HEK293 (cell line): ENCODE measurements at regions not wholly inside any gene's neighbourhood (a gene's known extent, or its start where the extent isn't known, plus 50 kb on each side); places are given as distances from the start of the nearest gene placed in this dataset.

ENCODE experiments used
- CTCF ChIA-PET: fragments of 350-600 bp; formaldehyde crosslinking; extraction: SDS; loops from one replicate; lab custom pipeline; 2021; ENCODE audit warnings: antibody characterized with exemption; lab: Yijun Ruan, JAX
- POLR2A ChIA-PET: fragments of 300-600 bp; formaldehyde crosslinking; extraction: SDS; loops from one replicate; lab custom pipeline; 2020; ENCODE audit warnings: antibody characterized with exemption, inconsistent platforms; lab: Yijun Ruan, JAX
- H3K27ac ChIP-seq: fragments of 200-500 bp; sonication (Bioruptor generic); 2 replicates; pipeline ENCODE4 v1.5.1; 2014; ENCODE audit warnings: low read depth, low read length, control low read depth, inconsistent platforms; ENCODE audit errors: extremely low read depth
- H3K36me3 ChIP-seq, 2 experiments: fragments of 200-500 bp in 1 of 2; sonication (Bioruptor generic) in 1 of 2; 1 replicate in 1 of 2; 2 replicates in 1 of 2; pipeline ENCODE4 v1.5.1; 2014 to 2017; ENCODE audit warnings: inconsistent platforms in 2 of 2, low read length in 2 of 2; ENCODE audit not compliant: control insufficient read depth in 2 of 2, insufficient read depth in 1 of 2
- H3K4me1 ChIP-seq: fragments of 200-500 bp; sonication (Bioruptor generic); 2 replicates; pipeline ENCODE4 v1.5.1; 2014; ENCODE audit warnings: mild to moderate bottlenecking, low read length, inconsistent platforms; ENCODE audit not compliant: control insufficient read depth, insufficient read depth
- H3K4me3 ChIP-seq: 2 replicates; pipeline ENCODE4 v1.5.1; 2011; ENCODE audit warnings: low read depth, mild to moderate bottlenecking, control low read depth, low read length, moderate library complexity
- H3K9me3 ChIP-seq: fragments of 200-500 bp; sonication (Bioruptor generic); 2 replicates; pipeline ENCODE4 v1.5.1; 2014; ENCODE audit warnings: low read depth, low read length, inconsistent platforms; ENCODE audit not compliant: control insufficient read depth, insufficient read depth
- GFI1B ChIP-seq: fragments of 450-650 bp; formaldehyde crosslinking; IDR thresholded peaks from 2 replicates; pipeline ENCODE4 v1.5.1; 2016; ENCODE audit warnings: missing biosample characterization, missing genetic modification characterization
- GLI2 ChIP-seq: fragments of 450-650 bp; formaldehyde crosslinking; IDR thresholded peaks from 2 replicates; pipeline ENCODE4; 2017; ENCODE audit warnings: missing biosample characterization, missing genetic modification characterization, low read depth, borderline replicate concordance
- OSR2 ChIP-seq: fragments of 450-650 bp; formaldehyde crosslinking; IDR thresholded peaks from 2 replicates; pipeline ENCODE4 v1.5.1; 2016; ENCODE audit warnings: missing biosample characterization, missing genetic modification characterization
- SP2 ChIP-seq: fragments of 450-650 bp; formaldehyde crosslinking; IDR thresholded peaks from 2 replicates; pipeline ENCODE4 v1.5.1; 2016; ENCODE audit warnings: missing biosample characterization, missing genetic modification characterization
- ZBTB1 ChIP-seq: fragments of 450-650 bp; formaldehyde crosslinking; IDR thresholded peaks from 2 replicates; pipeline ENCODE4 v1.5.1; 2016; ENCODE audit warnings: missing biosample characterization, missing genetic modification characterization
- ZNF10 ChIP-seq: fragments of 450-650 bp; formaldehyde crosslinking; IDR thresholded peaks from 2 replicates; pipeline ENCODE4 v1.5.1; 2017; ENCODE audit warnings: missing biosample characterization, missing genetic modification characterization
- ZNF138 ChIP-seq: fragments of 450-650 bp; formaldehyde crosslinking; IDR thresholded peaks from 2 replicates; pipeline ENCODE4 v1.5.1; 2016; ENCODE audit warnings: missing biosample characterization, missing genetic modification characterization, borderline replicate concordance
- ZNF2 ChIP-seq: fragments of 450-650 bp; formaldehyde crosslinking; IDR thresholded peaks from 2 replicates; pipeline ENCODE4 v1.5.1; 2016; ENCODE audit warnings: missing biosample characterization, missing genetic modification characterization
- ZNF266 ChIP-seq: fragments of 450-650 bp; formaldehyde crosslinking; IDR thresholded peaks from 2 replicates; pipeline ENCODE4 v1.5.1; 2016; ENCODE audit warnings: missing biosample characterization, missing genetic modification characterization, low read depth
- ZNF311 ChIP-seq: fragments of 450-650 bp; formaldehyde crosslinking; IDR thresholded peaks from 2 replicates; pipeline ENCODE4 v1.5.1; 2017; ENCODE audit warnings: missing biosample characterization, missing genetic modification characterization, borderline replicate concordance
- ZNF394 ChIP-seq: fragments of 450-650 bp; formaldehyde crosslinking; IDR thresholded peaks from 2 replicates; pipeline ENCODE4 v1.5.1; 2016; ENCODE audit warnings: missing biosample characterization, missing genetic modification characterization, mild to moderate bottlenecking, moderate library complexity, borderline replicate concordance
- ZNF518A ChIP-seq: fragments of 450-650 bp; formaldehyde crosslinking; conservative IDR thresholded peaks from 2 replicates; pipeline ENCODE4 v1.5.1; 2016; ENCODE audit warnings: low read depth, missing biosample characterization, missing genetic modification characterization
- ZNF529 ChIP-seq: fragments of 450-650 bp; formaldehyde crosslinking; IDR thresholded peaks from 2 replicates; pipeline ENCODE4 v1.5.1; 2017; ENCODE audit warnings: missing genetic modification characterization, missing biosample characterization; ENCODE audit not compliant: insufficient replicate concordance
- ZNF555 ChIP-seq: fragments of 450-650 bp; formaldehyde crosslinking; conservative IDR thresholded peaks from 2 replicates; pipeline ENCODE4 v1.5.1; 2017; ENCODE audit warnings: missing biosample characterization, mild to moderate bottlenecking, missing genetic modification characterization, inconsistent platforms
- ZNF654 ChIP-seq: fragments of 450-650 bp; formaldehyde crosslinking; IDR thresholded peaks from 2 replicates; pipeline ENCODE4 v1.5.1; 2016; ENCODE audit warnings: low read depth, missing biosample characterization, missing genetic modification characterization
- ZNF677 ChIP-seq: fragments of 450-650 bp; IDR thresholded peaks from 2 replicates; pipeline ENCODE4 v1.5.0; 2018; ENCODE audit warnings: missing biosample characterization, mild to moderate bottlenecking, missing genetic modification characterization, moderate library complexity
- TF ChIP-seq, protein P1 (sequence below): fragments of 450-650 bp; formaldehyde crosslinking; IDR thresholded peaks from 2 replicates; pipeline ENCODE4 v1.5.1; 2016; ENCODE audit warnings: missing biosample characterization, missing genetic modification characterization
- TF ChIP-seq, protein P2 (sequence below): fragments of 450-650 bp; formaldehyde crosslinking; IDR thresholded peaks from 2 replicates; pipeline ENCODE4 v1.5.1; 2016; ENCODE audit warnings: missing biosample characterization, missing genetic modification characterization, low read depth

GRCh38 chr5:25407365-25407764, 762.6 kb upstream of the CDH10 start (continued):
- TF ChIP-seq ZNF394 (tag by site-specific recombination) (peak; percentile 76), ZNF555 (tag by site-specific recombination) (peak; percentile 69), GFI1B (tag by site-specific recombination) (0 out of 2 replicates have a peak, but pooled peaks have one; percentile 6), ZNF654 (peak; percentile 27)

DNA sequence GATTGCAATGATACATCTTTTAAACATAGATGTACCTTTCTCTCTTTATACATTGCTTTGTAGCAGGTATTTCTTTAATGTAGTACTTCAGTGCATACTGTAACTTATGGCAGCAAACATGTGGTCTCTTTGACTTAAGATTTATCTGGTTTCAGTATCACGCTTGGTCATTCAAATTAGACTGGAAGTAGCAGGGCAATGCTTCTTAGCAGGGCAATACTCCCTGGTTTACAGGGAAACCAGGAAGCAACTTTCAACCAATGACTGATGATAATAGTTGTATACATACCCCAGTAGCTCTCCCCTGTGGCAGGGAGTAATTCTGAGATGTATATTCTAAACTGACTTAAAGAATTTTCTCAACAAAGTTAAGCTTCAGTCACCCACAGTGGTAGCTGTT, 761.1 kb upstream of the CDH10 start:
- Histone ChIP-seq H3K9me3 (no peaks in the 10 kb centered on the region), H3K4me3 (no peak overlapping the region), H3K4me1 (no peaks in the 10 kb centered on the region), H3K27ac (no peak overlapping the region), H3K36me3 (no peaks in the 10 kb centered on the region)
- TF ChIP-seq ZNF10 (tag by site-specific recombination), result no peak
- TF ChIP-seq ZNF311 (tag by site-specific recombination), result no peak
- TF ChIP-seq ZNF677 (tag by site-specific recombination), result no peak
- TF ChIP-seq OSR2, result no peak
- CTCF ChIA-PET, result interaction anchor here (0.6 to 0.7 kb wide), 2 partner anchors 360 to 960 kb away, joined by 3 to 4 read pairs; no protein-coding TSS in a partner anchor
- POLR2A ChIA-PET, result no interaction called here

GRCh38 chr5:25399878-25400480, 755.2 kb upstream of the CDH10 start:
- no peaks in the 10 kb centered on the region for H3K36me3 ChIP-seq
- H3K4me3 ChIP-seq, result no peak overlapping the region
- H3K9me3 ChIP-seq, result no peaks in the 10 kb centered on the region
- no peak overlapping the region for H3K27ac ChIP-seq
- ChIA-PET CTCF (no interaction called here), POLR2A (no interaction called here)
- no peaks in the 10 kb centered on the region for H3K4me1 ChIP-seq
- TF ChIP-seq, protein P1, sequence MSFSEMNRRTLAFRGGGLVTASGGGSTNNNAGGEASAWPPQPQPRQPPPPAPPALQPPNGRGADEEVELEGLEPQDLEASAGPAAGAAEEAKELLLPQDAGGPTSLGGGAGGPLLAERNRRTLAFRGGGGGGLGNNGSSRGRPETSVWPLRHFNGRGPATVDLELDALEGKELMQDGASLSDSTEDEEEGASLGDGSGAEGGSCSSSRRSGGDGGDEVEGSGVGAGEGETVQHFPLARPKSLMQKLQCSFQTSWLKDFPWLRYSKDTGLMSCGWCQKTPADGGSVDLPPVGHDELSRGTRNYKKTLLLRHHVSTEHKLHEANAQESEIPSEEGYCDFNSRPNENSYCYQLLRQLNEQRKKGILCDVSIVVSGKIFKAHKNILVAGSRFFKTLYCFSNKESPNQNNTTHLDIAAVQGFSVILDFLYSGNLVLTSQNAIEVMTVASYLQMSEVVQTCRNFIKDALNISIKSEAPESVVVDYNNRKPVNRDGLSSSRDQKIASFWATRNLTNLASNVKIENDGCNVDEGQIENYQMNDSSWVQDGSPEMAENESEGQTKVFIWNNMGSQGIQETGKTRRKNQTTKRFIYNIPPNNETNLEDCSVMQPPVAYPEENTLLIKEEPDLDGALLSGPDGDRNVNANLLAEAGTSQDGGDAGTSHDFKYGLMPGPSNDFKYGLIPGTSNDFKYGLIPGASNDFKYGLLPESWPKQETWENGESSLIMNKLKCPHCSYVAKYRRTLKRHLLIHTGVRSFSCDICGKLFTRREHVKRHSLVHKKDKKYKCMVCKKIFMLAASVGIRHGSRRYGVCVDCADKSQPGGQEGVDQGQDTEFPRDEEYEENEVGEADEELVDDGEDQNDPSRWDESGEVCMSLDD (tag by site-specific recombination), result no peak
- no peak for TF ChIP-seq ZNF529 (tag by site-specific recombination)
- no peak for TF ChIP-seq ZNF2 (tag by site-specific recombination)
- no peak for TF ChIP-seq GLI2 (tag by site-specific recombination)
- no peak for TF ChIP-seq ZNF266 (tag by site-specific recombination)
- no peak for TF ChIP-seq ZNF138 (tag by site-specific recombination)
- TF ChIP-seq, protein P2, sequence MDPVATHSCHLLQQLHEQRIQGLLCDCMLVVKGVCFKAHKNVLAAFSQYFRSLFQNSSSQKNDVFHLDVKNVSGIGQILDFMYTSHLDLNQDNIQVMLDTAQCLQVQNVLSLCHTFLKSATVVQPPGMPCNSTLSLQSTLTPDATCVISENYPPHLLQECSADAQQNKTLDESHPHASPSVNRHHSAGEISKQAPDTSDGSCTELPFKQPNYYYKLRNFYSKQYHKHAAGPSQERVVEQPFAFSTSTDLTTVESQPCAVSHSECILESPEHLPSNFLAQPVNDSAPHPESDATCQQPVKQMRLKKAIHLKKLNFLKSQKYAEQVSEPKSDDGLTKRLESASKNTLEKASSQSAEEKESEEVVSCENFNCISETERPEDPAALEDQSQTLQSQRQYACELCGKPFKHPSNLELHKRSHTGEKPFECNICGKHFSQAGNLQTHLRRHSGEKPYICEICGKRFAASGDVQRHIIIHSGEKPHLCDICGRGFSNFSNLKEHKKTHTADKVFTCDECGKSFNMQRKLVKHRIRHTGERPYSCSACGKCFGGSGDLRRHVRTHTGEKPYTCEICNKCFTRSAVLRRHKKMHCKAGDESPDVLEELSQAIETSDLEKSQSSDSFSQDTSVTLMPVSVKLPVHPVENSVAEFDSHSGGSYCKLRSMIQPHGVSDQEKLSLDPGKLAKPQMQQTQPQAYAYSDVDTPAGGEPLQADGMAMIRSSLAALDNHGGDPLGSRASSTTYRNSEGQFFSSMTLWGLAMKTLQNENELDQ (tag by site-specific recombination), result no peak
- no peak for TF ChIP-seq SP2 (tag by site-specific recombination)
- no peak for TF ChIP-seq ZBTB1 (tag by site-specific recombination)
- no peak for TF ChIP-seq ZNF518A (tag by site-specific recombination)
